Tibial nerve (tissue), 4 donors: ENCODE measurements at regions not wholly inside any gene's neighbourhood (a gene's known extent, or its start where the extent isn't known, plus 50 kb on each side); places are given as distances from the start of the nearest gene placed in this dataset.

Experiments
- DNase-seq, 2 donors: peaks; one replicate each; pipeline ENCODE4 v3.0.0-alpha.2; 2019; ENCODE audit warnings: low spot score in 2 of 2
- H3K27ac ChIP-seq, 4 donors: fragments of 200-600 bp; sonication (generic) in 3 of 4; one replicate each; pipeline ENCODE4 v1.5.1; 2017 to 2019; ENCODE audit warnings: mild to moderate bottlenecking in 1 of 4
- H3K27me3 ChIP-seq, 2 donors: fragments of 200-600 bp; sonication (generic) in 1 of 2; one replicate each; pipeline versions ENCODE4 v1.5.1 to v1.6.0; 2017 to 2019
- H3K36me3 ChIP-seq, 3 donors: fragments of 200-600 bp; sonication (generic); one replicate each; pipeline ENCODE4 v1.5.1; 2018 to 2019
- H3K4me1 ChIP-seq, 4 donors: fragments of 200-600 bp; sonication (generic) in 3 of 4; one replicate each; pipeline ENCODE4 v1.5.1; 2017 to 2019
- H3K4me3 ChIP-seq, 4 donors: fragments of 200-600 bp; sonication (generic) in 3 of 4; one replicate each; pipeline ENCODE4 v1.5.1; 2017 to 2019; ENCODE audit warnings: mild to moderate bottlenecking in 1 of 4, moderate library complexity in 1 of 4
- H3K9me3 ChIP-seq, 4 donors: fragments of 200-600 bp; sonication (generic) in 3 of 4; one replicate each; pipeline ENCODE4 v1.5.1; 2017 to 2019
- CTCF ChIP-seq, 5 experiments: fragments of 200-600 bp in 3 of 5; fragments of 450-650 bp in 2 of 5; sonication (generic) in 3 of 5; IDR thresholded peaks; one replicate each; pipeline ENCODE4 v1.5.1; 2016 to 2019; ENCODE audit warnings: antibody characterized with exemption in 5 of 5, mild to moderate bottlenecking in 3 of 5, moderate library complexity in 2 of 5
- EP300 ChIP-seq, 2 donors: sonication (generic); formaldehyde crosslinking; IDR thresholded peaks; one replicate each; pipeline ENCODE4 v1.6.1; 2017; ENCODE audit warnings: antibody characterized with exemption in 2 of 2, mild to moderate bottlenecking in 1 of 2
- POLR2A ChIP-seq, 2 donors: fragments of 450-650 bp; IDR thresholded peaks; one replicate each; pipeline ENCODE4 v1.6.1; 2017; ENCODE audit warnings: antibody characterized with exemption in 2 of 2, mild to moderate bottlenecking in 2 of 2, moderate library complexity in 2 of 2
- WGBS, 2 donors: methylation state at CpG; one replicate each; pipeline ENCODE4 v1.1.5; 2018; 5-methylcytosine and 5-hydroxymethylcytosine counted together

GRCh38 chr5:18264126-18264882 lies 630.0 kb downstream of the TAF11L14 start:
- H3K4me3 ChIP-seq = no peak overlapping the region
- DNase-seq = no peak
- H3K9me3 ChIP-seq = peaks cover 0 to 5% (median 0%) of the 10 kb centered on the region in 4 donors
- H3K27ac ChIP-seq = no peak overlapping the region
- TF ChIP-seq EP300 (IDR thresholded peaks at IDR 0.05) (no peak), POLR2A (IDR thresholded peaks at IDR 0.05) (no peak), CTCF (IDR thresholded peaks at IDR 0.05) (no peak)
- WGBS, 2 donors = 84 to 90% methylated on average over 3 of the region's 3 CpGs
- H3K27me3 ChIP-seq = no peaks in the 10 kb centered on the region
- H3K4me1 ChIP-seq = no peaks in the 10 kb centered on the region
- H3K36me3 ChIP-seq = no peaks in the 10 kb centered on the region

GRCh38 chr5:18270635-18271338 lies 636.5 kb downstream of the TAF11L14 start:
- Histone ChIP-seq H3K36me3 (no peaks in the 10 kb centered on the region), H3K9me3 (no peaks in the 10 kb centered on the region), H3K27ac (no peak overlapping the region), H3K4me3 (no peak overlapping the region), H3K4me1 (no peaks in the 10 kb centered on the region), H3K27me3 (no peaks in the 10 kb centered on the region)
- TF ChIP-seq EP300 (IDR thresholded peaks at IDR 0.05) (no peak), POLR2A (IDR thresholded peaks at IDR 0.05) (no peak), CTCF (IDR thresholded peaks at IDR 0.05) (no peak)
- no peak for DNase-seq
- 67 to 78% methylated on average over 4 of the region's 4 CpGs for WGBS, 2 donors

- H3K4me3 ChIP-seq = no peak overlapping the region
- no peaks in the 10 kb centered on the region for H3K36me3 ChIP-seq
- no peaks in the 10 kb centered on the region for H3K4me1 ChIP-seq
- TF ChIP-seq CTCF (IDR thresholded peaks at IDR 0.05) (no peak), POLR2A (IDR thresholded peaks at IDR 0.05) (no peak), EP300 (IDR thresholded peaks at IDR 0.05) (no peak)
- no peak overlapping the region for H3K27ac ChIP-seq
- H3K27me3 ChIP-seq = no peaks in the 10 kb centered on the region
- DNase-seq = no peak
- WGBS, 2 donors = 92 to 96% methylated on average over 5 of the region's 5 CpGs
- H3K9me3 ChIP-seq = no peaks in the 10 kb centered on the region
Observed at GRCh38 chr5:18276939-18277338, 642.7 kb downstream of the TAF11L14 start.

- Histone ChIP-seq H3K9me3 (no peaks in the 10 kb centered on the region), H3K27me3 (no peaks in the 10 kb centered on the region), H3K27ac (no peak overlapping the region), H3K4me3 (no peak overlapping the region), H3K36me3 (no peaks in the 10 kb centered on the region), H3K4me1 (no peaks in the 10 kb centered on the region)
- DNase-seq = no peak
- 51 to 52% methylated on average over 4 of the region's 4 CpGs for WGBS, 2 donors
- TF ChIP-seq CTCF (IDR thresholded peaks at IDR 0.05) (peak in 3 of 5 experiments; percentile 17 to 39 (median 18)), POLR2A (IDR thresholded peaks at IDR 0.05) (no peak)
Observed at GRCh38 chr5:18281947-18282581, 647.8 kb downstream of the TAF11L14 start.

- H3K9me3 ChIP-seq = no peaks in the 10 kb centered on the region
- H3K27ac ChIP-seq = no peak overlapping the region
- H3K4me3 ChIP-seq = no peak overlapping the region
- TF ChIP-seq POLR2A (IDR thresholded peaks at IDR 0.05) (no peak), CTCF (IDR thresholded peaks at IDR 0.05) (no peak), EP300 (IDR thresholded peaks at IDR 0.05) (no peak)
- no peak for DNase-seq
- H3K4me1 ChIP-seq = no peaks in the 10 kb centered on the region
- no peaks in the 10 kb centered on the region for H3K36me3 ChIP-seq
- no peaks in the 10 kb centered on the region for H3K27me3 ChIP-seq
Observed at GRCh38 chr5:18285257-18285656, 651.0 kb downstream of the TAF11L14 start.
